Ishikawa (cell line): ENCODE measurements at regions not wholly inside any gene's neighbourhood (a gene's known extent, or its start where the extent isn't known, plus 50 kb on each side); places are given as distances from the start of the nearest gene placed in this dataset.

Experiments used
- CREB1 ChIP-seq: IDR thresholded peaks from 2 replicates; pipeline ENCODE4 v1.6.1; 2012; ENCODE audit warnings: low read depth
- EGR1 ChIP-seq: IDR thresholded peaks from 2 replicates; pipeline ENCODE4 v1.6.1; 2012
- EP300 ChIP-seq: IDR thresholded peaks from 2 replicates; pipeline ENCODE4 v1.6.1; 2012; ENCODE audit warnings: borderline replicate concordance
- FOXM1 ChIP-seq: IDR thresholded peaks from 2 replicates; pipeline ENCODE4 v1.6.1; 2012; ENCODE audit warnings: low read depth, borderline replicate concordance
- MAX ChIP-seq: IDR thresholded peaks from 2 replicates; pipeline ENCODE4 v1.6.1; 2012
- RAD21 ChIP-seq: IDR thresholded peaks from 2 replicates; pipeline ENCODE4 v1.6.1; 2012; ENCODE audit warnings: low read depth
- REST ChIP-seq: IDR thresholded peaks from 2 replicates; pipeline ENCODE4 v1.6.1; 2012; ENCODE audit warnings: low read depth, mild to moderate bottlenecking
- TAF1 ChIP-seq: IDR thresholded peaks from 2 replicates; pipeline ENCODE4 v1.6.1; 2012; ENCODE audit warnings: low read depth, mild to moderate bottlenecking
- YY1 ChIP-seq: IDR thresholded peaks from 2 replicates; pipeline ENCODE4 v1.6.1; 2012; ENCODE audit warnings: low read depth
- ZBTB7A ChIP-seq: IDR thresholded peaks from 2 replicates; pipeline ENCODE4 v1.6.1; 2012; ENCODE audit warnings: low read depth

GRCh38 chr3:166607933-166608521, 770.8 kb upstream of the BCHE start:
- TF ChIP-seq RAD21 (no peak), YY1 (no peak), TAF1 (no peak), CREB1 (no peak), EGR1 (no peak), ZBTB7A (no peak), REST (no peak), EP300 (no peak), MAX (no peak), FOXM1 (no peak)
